CD14-positive monocyte (primary cell): ENCODE measurements at regions not wholly inside any gene's neighbourhood (a gene's known extent, or its start where the extent isn't known, plus 50 kb on each side); places are given as distances from the start of the nearest gene placed in this dataset.

ENCODE experiments used
- DNase-seq, 3 donors: peaks; one replicate each; pipeline ENCODE4 v3.0.0-alpha.2; 2011 to 2022
- H2AFZ ChIP-seq: 2 replicates; pipeline ENCODE4 v1.6.0; 2012; ENCODE audit warnings: mild to moderate bottlenecking, low read depth, low read length, inconsistent platforms; ENCODE audit not compliant: insufficient read depth, poor library complexity, severe bottlenecking
- H3K27ac ChIP-seq, 2 donors: 1 replicate in 1 of 2; 2 replicates in 1 of 2; pipeline ENCODE4 v1.5.1; 2012 to 2013; ENCODE audit warnings: low read length in 2 of 2, control low read depth in 1 of 2, inconsistent platforms in 1 of 2, low read depth in 1 of 2, mild to moderate bottlenecking in 1 of 2
- H3K27me3 ChIP-seq, 2 donors: one replicate each; pipeline versions ENCODE4 v1.6.0 to v1.6.1; 2011 to 2013; ENCODE audit warnings: low read length in 2 of 2; ENCODE audit not compliant: control insufficient read depth in 2 of 2, insufficient read depth in 2 of 2
- H3K36me3 ChIP-seq, 2 donors: replicated peaks in 1 of 2; 1 replicate in 1 of 2; 2 replicates in 1 of 2; pipeline versions ENCODE4 v1.5.1 to v1.6.1; 2012 to 2013; ENCODE audit warnings: low read length in 2 of 2, control low read depth in 1 of 2, inconsistent platforms in 1 of 2, mild to moderate bottlenecking in 1 of 2; ENCODE audit not compliant: insufficient read depth in 2 of 2, control insufficient read depth in 1 of 2
- H3K4me1 ChIP-seq, 2 donors: 1 replicate in 1 of 2; 2 replicates in 1 of 2; pipeline versions ENCODE4 v1.5.1 to v1.6.1; 2012 to 2013; ENCODE audit warnings: low read length in 2 of 2, control low read depth in 1 of 2, inconsistent platforms in 1 of 2, mild to moderate bottlenecking in 1 of 2, moderate library complexity in 1 of 2; ENCODE audit not compliant: insufficient read depth in 2 of 2, control insufficient read depth in 1 of 2
- H3K4me2 ChIP-seq: replicated peaks from 2 replicates; pipeline ENCODE3; 2012; ENCODE audit warnings: low read length, moderate library complexity, mild to moderate bottlenecking; ENCODE audit not compliant: poor library complexity, severe bottlenecking; ENCODE audit errors: extremely low read depth
- H3K4me3 ChIP-seq, 3 experiments: fragments of 200-600 bp in 1 of 3; sonication (generic) in 1 of 3; replicated peaks in 1 of 3; 1 replicate in 2 of 3; 2 replicates in 1 of 3; pipeline ENCODE4 v1.5.1; 2011 to 2013; ENCODE audit warnings: low read length in 3 of 3, mild to moderate bottlenecking in 3 of 3, control low read depth in 2 of 3, low read depth in 2 of 3, inconsistent platforms in 1 of 3, moderate library complexity in 1 of 3
- H3K79me2 ChIP-seq: 2 replicates; pipeline ENCODE4 v1.6.0; 2012; ENCODE audit warnings: mild to moderate bottlenecking, control low read depth, inconsistent platforms, low read length, moderate library complexity; ENCODE audit not compliant: insufficient read depth
- H3K9ac ChIP-seq: 2 replicates; pipeline ENCODE4 v1.6.0; 2017; ENCODE audit warnings: low read length, mild to moderate bottlenecking; ENCODE audit not compliant: insufficient read depth, poor library complexity, severe bottlenecking
- H3K9me3 ChIP-seq, 2 donors: replicated peaks in 1 of 2; 1 replicate in 1 of 2; 2 replicates in 1 of 2; pipeline versions ENCODE4 v1.5.1 to v1.6.1; 2012 to 2013; ENCODE audit warnings: low read length in 2 of 2, control low read depth in 1 of 2; ENCODE audit not compliant: control insufficient read depth in 1 of 2, insufficient read depth in 1 of 2
- H4K20me1 ChIP-seq: 2 replicates; pipeline ENCODE4 v1.6.0; 2012; ENCODE audit warnings: mild to moderate bottlenecking, low read length, control low read depth, moderate library complexity; ENCODE audit not compliant: insufficient read depth
- H3K27ac Mint-ChIP-seq, 7 donors: one replicate each; pipeline ENCODE4 v1.8.0; 2020; ENCODE audit warnings: mild to moderate bottlenecking in 7 of 7, mixed read lengths in 7 of 7, moderate library complexity in 6 of 7, inconsistent platforms in 2 of 7
- H3K27me3 Mint-ChIP-seq, 3 donors: one replicate each; pipeline ENCODE4 v1.8.0; 2021 to 2022; ENCODE audit warnings: low read depth in 3 of 3, mild to moderate bottlenecking in 3 of 3, mixed read lengths in 3 of 3, moderate library complexity in 3 of 3, inconsistent platforms in 1 of 3
- H3K36me3 Mint-ChIP-seq, 2 donors: one replicate each; pipeline ENCODE4 v1.8.0; 2020; ENCODE audit warnings: mixed read lengths in 2 of 2, inconsistent platforms in 1 of 2, mild to moderate bottlenecking in 1 of 2
- H3K4me1 Mint-ChIP-seq: one replicate; pipeline ENCODE4 v1.8.0; 2020; ENCODE audit warnings: mild to moderate bottlenecking, mixed read lengths
- H3K4me3 Mint-ChIP-seq, 2 donors: one replicate each; pipeline ENCODE4 v1.8.0; 2020; ENCODE audit warnings: mild to moderate bottlenecking in 2 of 2, mixed read lengths in 2 of 2, moderate library complexity in 1 of 2
- H3K9me3 Mint-ChIP-seq, 7 donors: one replicate each; pipeline ENCODE4 v1.8.0; 2020 to 2022; ENCODE audit warnings: mixed read lengths in 7 of 7, mild to moderate bottlenecking in 6 of 7, moderate library complexity in 6 of 7, inconsistent platforms in 2 of 7
- CTCF ChIP-seq: fragments of 200-600 bp; IDR thresholded peaks from one replicate; pipeline ENCODE4 v1.8.0; 2022; ENCODE audit warnings: antibody characterized with exemption, mild to moderate bottlenecking
- WGBS: methylation state at CpG from one replicate; pipeline ENCODE4 v1.1.5; 2013; ENCODE audit warnings: missing lambda C conversion rate; ENCODE audit not compliant: insufficient coverage; 5-methylcytosine and 5-hydroxymethylcytosine counted together
- intact Hi-C, 2 donors: fragments of 100-400 bp; cut with micrococcal nuclease; formaldehyde crosslinking; loops; one replicate each; pipeline versions ENCODE4 v1.15.0 to v1.15.1; 2023

DNA sequence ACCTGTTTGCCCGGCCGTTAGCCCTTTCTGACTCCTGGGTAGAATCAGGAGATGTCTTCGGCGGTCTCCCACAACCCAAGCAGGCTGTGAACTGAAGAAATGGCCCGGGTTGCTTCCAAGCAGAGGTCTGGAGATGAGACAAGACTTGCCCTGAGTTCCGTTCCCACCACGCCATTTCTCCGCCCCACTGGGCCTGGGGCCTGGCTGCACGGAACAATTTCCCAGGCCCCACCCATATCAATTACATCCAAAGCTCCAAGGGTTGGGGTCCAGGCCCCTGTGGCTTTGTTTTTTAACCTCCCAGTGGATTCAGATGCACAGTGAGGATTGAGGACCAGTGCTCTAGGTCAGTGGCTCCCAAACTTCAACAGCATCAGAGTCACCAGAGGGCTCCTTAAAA, 214.5 kb upstream of the ARID1B start:
- H3K36me3 Mint-ChIP-seq = no peaks in the 10 kb centered on the region
- no peak for DNase-seq
- no peaks in the 10 kb centered on the region for H3K27me3 ChIP-seq
- H3K4me1 ChIP-seq = peaks cover 2 to 5% of the 10 kb centered on the region in 2 donors
- no peaks in the 10 kb centered on the region for H3K79me2 ChIP-seq
- H3K4me3 Mint-ChIP-seq = no peak overlapping the region
- H3K27ac ChIP-seq = no peak overlapping the region
- no peak overlapping the region for H3K9ac ChIP-seq
- no peak overlapping the region for H2AFZ ChIP-seq
- no peak overlapping the region for H3K4me2 ChIP-seq
- TF ChIP-seq CTCF = no peak
- H3K27me3 Mint-ChIP-seq = peaks cover 0 to 3% (median 2%) of the 10 kb centered on the region in 3 donors
- intact Hi-C loops = no loop called here
- peaks cover 7% of the 10 kb centered on the region for H3K4me1 Mint-ChIP-seq
- no peak overlapping the region for H3K27ac Mint-ChIP-seq
- H3K36me3 ChIP-seq = no peaks in the 10 kb centered on the region
- H3K9me3 ChIP-seq = peaks cover 0 to 4% of the 10 kb centered on the region in 2 donors
- H3K4me3 ChIP-seq = no peak overlapping the region
- H3K9me3 Mint-ChIP-seq = peaks cover 0 to 17% (median 5%) of the 10 kb centered on the region in 7 donors
- no peaks in the 10 kb centered on the region for H4K20me1 ChIP-seq
- WGBS = 85% methylated on average over 7 of the region's 9 CpGs

DNA sequence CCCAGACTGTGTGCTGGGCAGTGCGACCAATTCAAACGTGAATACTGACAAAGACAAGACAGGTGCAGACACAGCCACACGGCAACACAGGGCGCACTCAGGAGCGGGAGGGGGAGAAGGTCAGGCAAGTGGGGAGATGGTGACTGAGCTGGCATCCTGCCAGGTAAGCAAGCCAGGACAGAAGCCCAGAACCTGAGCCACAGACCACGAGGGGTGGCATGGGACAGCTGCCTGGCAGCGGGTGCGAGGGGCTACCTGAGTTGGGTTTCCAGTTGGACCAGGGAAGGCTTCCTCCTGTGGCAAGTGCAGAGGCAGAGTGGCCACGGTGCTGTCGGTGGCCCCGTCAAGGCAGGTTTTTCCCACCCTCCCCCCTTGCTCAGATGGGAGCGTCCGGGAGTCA, 215.2 kb upstream of the ARID1B start:
- Histone ChIP-seq H3K4me2 (no peak overlapping the region), H2AFZ (no peak overlapping the region), H4K20me1 (no peaks in the 10 kb centered on the region), H3K36me3 (no peaks in the 10 kb centered on the region), H3K9me3 (peaks cover 0 to 4% of the 10 kb centered on the region in 2 donors), H3K27me3 (no peaks in the 10 kb centered on the region), H3K27ac (no peak overlapping the region), H3K4me3 (no peak overlapping the region), H3K79me2 (no peaks in the 10 kb centered on the region), H3K4me1 (peaks cover 8 to 11% of the 10 kb centered on the region in 2 donors), H3K9ac (no peak overlapping the region)
- H3K4me3 Mint-ChIP-seq = no peak overlapping the region
- H3K4me1 Mint-ChIP-seq = peaks cover 13% of the 10 kb centered on the region
- peaks cover 0 to 3% (median 2%) of the 10 kb centered on the region in 3 donors for H3K27me3 Mint-ChIP-seq
- H3K36me3 Mint-ChIP-seq = no peaks in the 10 kb centered on the region
- no peak overlapping the region for H3K27ac Mint-ChIP-seq
- intact Hi-C loops = no loop called here
- WGBS = 96% methylated on average over 7 of the region's 13 CpGs
- TF ChIP-seq CTCF = no peak
- H3K9me3 Mint-ChIP-seq = peaks cover 0 to 17% (median 5%) of the 10 kb centered on the region in 7 donors
- no peak for DNase-seq
